ENCODE measurements at regions not wholly inside any gene's neighbourhood (a gene's known extent, or its start where the extent isn't known, plus 50 kb on each side); places are given as distances from the start of the nearest gene placed in this dataset.
A peak's percentile ranks its signal among the peaks of the same experiment; 100 is the strongest.
"Not testable (repeated sequence)": the region's sequence is repeated elsewhere in the genome, so short reads cannot be mapped to it uniquely, and the experiment has no call there.

DNA sequence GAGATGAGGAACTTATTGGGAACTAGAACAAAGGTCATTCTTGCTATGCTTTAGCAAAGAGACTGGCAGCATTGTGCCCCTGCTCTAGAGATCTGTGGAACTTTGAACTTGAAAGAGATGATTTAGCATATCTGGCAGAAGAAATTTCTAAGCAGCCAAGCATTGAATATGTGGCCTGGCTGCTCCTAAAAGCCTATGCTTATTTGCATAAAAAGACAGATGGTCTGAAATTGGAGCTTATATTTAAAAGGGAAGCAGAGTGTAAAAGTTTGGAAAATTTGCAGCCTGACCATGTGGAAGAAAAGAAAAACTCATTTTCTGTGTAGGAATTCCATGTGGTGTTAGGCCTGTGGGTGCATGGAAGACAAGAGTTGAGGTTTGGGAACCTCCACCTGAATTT is 647.5 kb downstream of the MATN1 start:
- H3K36me3 ChIP-seq (ENCODE audit: control insufficient read depth in 1 of 2, insufficient read depth in 2 of 2, low read length in 1 of 2); H3K9me3 ChIP-seq (ENCODE audit: control insufficient read depth, low read length); H3K4me3 ChIP-seq (ENCODE audit: low read length in 2 of 2); H3K4me1 ChIP-seq (ENCODE audit: control insufficient read depth in 1 of 2, insufficient read depth in 2 of 2, low read length in 2 of 2); ATAC-seq (ENCODE audit: low FRiP score); DNase-seq; H3K27ac ChIP-seq (ENCODE audit: low read depth in 1 of 2, low read length in 2 of 2); H3K27me3 ChIP-seq (ENCODE audit: control insufficient read depth in 1 of 2, insufficient read depth in 2 of 2, low read length in 1 of 2); intact Hi-C loops (cut with DNase I): not testable (repeated sequence)

DNA sequence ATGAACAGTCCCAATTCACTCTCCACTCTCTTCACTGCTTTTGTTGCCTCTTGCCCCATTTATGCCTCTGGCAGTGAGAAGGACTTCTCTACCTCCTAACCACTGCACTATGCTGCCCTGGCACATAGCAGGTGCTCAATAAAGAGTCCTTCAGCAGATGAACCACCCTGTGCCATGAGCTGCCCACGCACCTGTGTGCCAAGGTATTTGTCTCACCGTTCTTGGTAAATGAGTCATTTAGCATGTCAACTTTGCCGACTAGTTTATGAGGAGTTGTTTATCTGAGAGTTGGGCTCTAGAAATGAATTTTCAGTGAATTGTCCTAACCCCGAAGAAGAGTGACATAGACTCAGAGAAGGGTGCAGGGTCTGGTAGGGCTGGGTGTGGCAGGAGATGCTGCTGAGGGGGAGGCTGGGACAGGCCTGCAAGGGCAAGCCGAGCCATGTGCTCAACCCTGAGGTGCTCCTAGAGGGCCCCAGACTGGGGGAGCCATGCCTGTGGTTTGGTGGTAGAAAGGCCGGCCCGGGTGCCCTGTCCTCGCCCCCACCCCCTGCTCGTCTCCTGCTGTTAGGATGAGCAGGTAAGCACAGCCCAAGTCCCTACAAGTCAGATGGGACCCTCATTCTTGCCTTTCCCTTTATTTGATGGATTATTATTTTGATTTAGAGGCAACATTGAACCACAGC is 654.5 kb downstream of the MATN1 start:
- Histone ChIP-seq H3K4me1 (ENCODE audit: control insufficient read depth in 1 of 2, insufficient read depth in 2 of 2, low read length in 2 of 2) (no peaks in the 10 kb centered on the region), H3K36me3 (ENCODE audit: control insufficient read depth in 1 of 2, insufficient read depth in 2 of 2, low read length in 1 of 2) (no peaks in the 10 kb centered on the region), H3K4me3 (ENCODE audit: low read length in 2 of 2) (no peak overlapping the region), H3K27ac (ENCODE audit: low read depth in 1 of 2, low read length in 2 of 2) (no peak overlapping the region), H3K27me3 (ENCODE audit: control insufficient read depth in 1 of 2, insufficient read depth in 2 of 2, low read length in 1 of 2) (no peaks in the 10 kb centered on the region), H3K9me3 (ENCODE audit: control insufficient read depth, low read length) (no peaks in the 10 kb centered on the region)
- no peak for ATAC-seq (ENCODE audit: low FRiP score)
- intact Hi-C loops (cut with DNase I): no loop called here
- no peak for DNase-seq
- WGBS, 2 donors: 90 to 91% methylated on average over 8 to 9 of the region's 9 CpGs

DNA sequence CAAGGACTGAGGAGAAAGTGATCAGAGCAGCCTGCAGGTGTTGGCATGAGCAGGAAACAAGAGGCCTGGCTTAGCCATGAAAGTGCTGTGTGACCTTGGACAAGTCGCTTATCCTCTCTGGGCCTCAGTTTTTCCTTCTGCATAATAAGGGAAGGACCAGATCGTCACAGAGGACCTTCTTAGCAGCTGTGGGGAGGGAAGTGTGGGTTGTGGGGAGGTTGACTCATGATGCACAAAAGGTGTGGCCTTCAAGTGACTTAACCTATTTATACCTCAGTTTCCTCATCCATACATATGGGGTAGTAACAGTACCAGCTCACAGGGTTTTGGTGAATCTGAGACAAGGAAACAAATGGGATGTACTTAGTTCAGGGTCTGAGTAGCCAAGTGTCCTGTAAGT is 658.8 kb downstream of the MATN1 start:
- H3K9me3 ChIP-seq (ENCODE audit: control insufficient read depth, low read length): no peaks in the 10 kb centered on the region
- intact Hi-C loops (cut with DNase I): no loop called here
- DNase-seq (no peak), ATAC-seq (ENCODE audit: low FRiP score) (no peak)
- H3K4me3 ChIP-seq (ENCODE audit: low read length in 2 of 2): no peak overlapping the region
- WGBS, 2 donors: 70 to 90% methylated on average over 2 of the region's 2 CpGs
- no peaks in the 10 kb centered on the region for H3K4me1 ChIP-seq (ENCODE audit: control insufficient read depth in 1 of 2, insufficient read depth in 2 of 2, low read length in 2 of 2)
- no peaks in the 10 kb centered on the region for H3K27me3 ChIP-seq (ENCODE audit: control insufficient read depth in 1 of 2, insufficient read depth in 2 of 2, low read length in 1 of 2)
- no peaks in the 10 kb centered on the region for H3K36me3 ChIP-seq (ENCODE audit: control insufficient read depth in 1 of 2, insufficient read depth in 2 of 2, low read length in 1 of 2)
- H3K27ac ChIP-seq (ENCODE audit: low read depth in 1 of 2, low read length in 2 of 2): no peak overlapping the region

DNA sequence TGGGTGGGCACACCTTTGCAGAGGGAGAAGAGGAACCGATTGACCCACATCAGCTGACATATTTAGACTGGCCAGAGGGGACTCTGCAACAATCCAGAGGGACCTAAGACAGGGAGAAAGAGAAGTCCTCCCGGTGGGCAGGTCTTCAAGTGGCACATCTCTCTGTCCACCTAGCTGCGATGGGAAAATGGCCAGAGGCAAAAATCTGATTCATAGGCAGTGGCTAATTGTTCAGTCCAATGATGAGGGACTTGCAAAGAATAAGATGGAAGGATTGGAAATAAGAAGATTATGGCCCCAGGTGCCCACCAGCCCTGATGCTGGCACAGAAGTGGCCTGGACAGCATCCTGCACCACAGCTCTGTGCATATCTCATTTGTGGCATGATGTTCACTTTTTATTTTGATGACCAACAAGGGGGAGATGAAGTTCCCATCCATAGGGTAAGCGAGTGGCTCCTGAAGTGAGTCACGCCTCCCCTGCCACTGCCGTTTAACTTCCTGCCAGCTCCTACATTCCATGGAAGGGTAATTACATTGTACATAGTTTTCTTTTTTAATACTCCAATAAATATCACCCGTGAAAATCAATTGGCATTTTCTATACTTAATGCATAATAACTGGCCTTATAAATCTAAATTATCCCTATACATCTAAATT is 659.6 kb downstream of the MATN1 start:
- H3K27me3 ChIP-seq (ENCODE audit: control insufficient read depth in 1 of 2, insufficient read depth in 2 of 2, low read length in 1 of 2): no peaks in the 10 kb centered on the region
- DNase-seq: no peak
- H3K27ac ChIP-seq (ENCODE audit: low read depth in 1 of 2, low read length in 2 of 2): no peak overlapping the region
- intact Hi-C loops (cut with DNase I): no loop called here
- H3K9me3 ChIP-seq (ENCODE audit: control insufficient read depth, low read length): no peaks in the 10 kb centered on the region
- WGBS, 2 donors: 85 to 86% methylated on average over 7 of the region's 7 CpGs
- no peaks in the 10 kb centered on the region for H3K36me3 ChIP-seq (ENCODE audit: control insufficient read depth in 1 of 2, insufficient read depth in 2 of 2, low read length in 1 of 2)
- H3K4me1 ChIP-seq (ENCODE audit: control insufficient read depth in 1 of 2, insufficient read depth in 2 of 2, low read length in 2 of 2): no peaks in the 10 kb centered on the region
- H3K4me3 ChIP-seq (ENCODE audit: low read length in 2 of 2): no peak overlapping the region
- no peak for ATAC-seq (ENCODE audit: low FRiP score)

DNA sequence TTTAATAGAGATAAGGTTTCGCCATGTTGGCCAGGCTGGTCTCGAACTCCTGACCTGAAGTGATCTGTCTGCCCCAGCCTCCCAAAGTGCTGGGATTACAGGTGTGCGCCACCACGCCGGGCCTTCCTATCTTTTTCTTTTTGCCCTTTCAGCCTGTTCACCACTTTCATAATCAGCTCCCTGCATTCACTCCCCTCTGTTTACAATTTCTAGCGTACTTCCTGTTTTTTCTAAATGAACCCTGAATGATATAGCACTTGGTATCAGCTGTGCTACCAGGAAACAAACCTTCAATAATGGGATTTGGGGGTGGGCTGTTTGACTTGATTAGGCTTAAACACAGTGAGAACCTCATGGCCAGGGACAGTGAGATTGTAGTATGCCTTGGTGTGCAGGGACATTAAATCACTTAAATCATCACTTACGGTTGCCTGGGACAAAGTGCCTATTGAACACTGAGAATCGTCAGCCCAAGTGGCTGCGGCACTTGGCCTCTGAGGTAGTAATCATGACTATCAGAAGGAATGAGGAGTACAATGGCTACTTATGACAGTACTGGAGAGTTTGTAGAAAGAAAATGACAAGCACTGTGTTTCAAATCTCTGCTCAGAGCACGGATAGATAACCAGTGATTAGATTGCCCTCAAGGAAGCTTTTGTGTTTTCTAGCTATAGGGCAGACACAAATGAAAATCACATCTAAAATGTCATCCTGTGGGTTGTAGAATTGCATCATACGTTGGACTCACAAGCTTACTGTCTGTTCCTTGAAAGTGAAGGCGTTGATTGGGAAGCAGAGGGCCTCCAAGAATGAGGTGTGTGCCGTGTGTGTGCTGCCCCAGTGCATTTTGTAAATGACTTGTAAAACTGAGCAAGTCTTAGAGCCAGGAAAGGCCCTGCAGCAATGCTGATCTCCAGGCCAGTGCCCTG is 661.8 kb downstream of the MATN1 start:
- Histone ChIP-seq H3K36me3 (ENCODE audit: control insufficient read depth in 1 of 2, insufficient read depth in 2 of 2, low read length in 1 of 2) (no peaks in the 10 kb centered on the region), H3K4me1 (ENCODE audit: control insufficient read depth in 1 of 2, insufficient read depth in 2 of 2, low read length in 2 of 2) (no peaks in the 10 kb centered on the region), H3K27ac (ENCODE audit: low read depth in 1 of 2, low read length in 2 of 2) (no peak overlapping the region), H3K27me3 (ENCODE audit: control insufficient read depth in 1 of 2, insufficient read depth in 2 of 2, low read length in 1 of 2) (no peaks in the 10 kb centered on the region), H3K9me3 (ENCODE audit: control insufficient read depth, low read length) (no peaks in the 10 kb centered on the region), H3K4me3 (ENCODE audit: low read length in 2 of 2) (no peak overlapping the region)
- 91 to 94% methylated on average over 13 of the region's 13 CpGs for WGBS, 2 donors
- intact Hi-C loops (cut with DNase I): no loop called here
- ATAC-seq (ENCODE audit: low FRiP score): no peak
- DNase-seq: peak in 1 of 2 donors; percentile 11

DNA sequence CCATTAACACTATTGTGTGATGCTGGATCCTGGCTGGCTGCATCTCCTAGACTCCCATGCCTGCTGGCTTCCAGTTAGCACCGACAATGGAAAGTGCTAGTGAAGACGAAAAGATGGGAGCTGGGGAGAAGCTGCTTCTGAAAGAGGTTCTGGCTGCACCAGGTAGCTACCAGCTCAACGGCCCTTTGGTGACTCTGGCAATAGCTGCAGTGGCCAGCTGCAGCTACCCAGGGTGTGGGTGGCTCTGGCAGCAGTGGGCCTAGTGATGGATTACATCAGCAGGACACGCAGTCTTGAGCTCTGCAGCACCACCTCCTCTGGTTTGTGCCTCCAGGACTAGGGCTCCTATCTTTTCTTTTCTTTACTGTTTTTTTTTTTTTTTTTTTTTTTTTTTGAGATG is 662.6 kb downstream of the MATN1 start:
- DNase-seq: no peak
- WGBS, 2 donors: 50 to 51% methylated on average over 4 of the region's 4 CpGs

DNA sequence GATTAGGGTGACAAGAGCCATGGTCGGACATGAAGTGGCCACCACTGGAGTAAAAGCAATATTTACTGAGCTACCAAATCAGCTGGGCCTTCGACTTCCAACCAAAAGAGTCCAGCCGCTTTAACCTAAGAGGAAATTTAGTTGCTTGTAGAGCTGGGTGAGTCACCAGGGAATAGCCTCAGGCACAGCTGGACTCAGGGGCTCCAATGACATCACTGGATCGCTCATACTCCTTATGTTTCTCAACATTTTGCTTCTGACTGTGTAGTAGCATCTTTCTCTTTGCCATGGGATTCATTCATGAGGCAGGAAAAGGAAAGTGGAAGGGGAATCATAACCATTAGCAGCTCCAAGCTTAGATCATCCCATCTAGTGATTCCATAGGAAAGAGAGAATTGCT is 664.4 kb downstream of the MATN1 start:
- intact Hi-C loops (cut with DNase I): no loop called here
- Histone ChIP-seq H3K4me1 (ENCODE audit: control insufficient read depth in 1 of 2, insufficient read depth in 2 of 2, low read length in 2 of 2) (no peaks in the 10 kb centered on the region), H3K27me3 (ENCODE audit: control insufficient read depth in 1 of 2, insufficient read depth in 2 of 2, low read length in 1 of 2) (no peaks in the 10 kb centered on the region), H3K36me3 (ENCODE audit: control insufficient read depth in 1 of 2, insufficient read depth in 2 of 2, low read length in 1 of 2) (no peaks in the 10 kb centered on the region), H3K27ac (ENCODE audit: low read depth in 1 of 2, low read length in 2 of 2) (no peak overlapping the region), H3K9me3 (ENCODE audit: control insufficient read depth, low read length) (no peaks in the 10 kb centered on the region), H3K4me3 (ENCODE audit: low read length in 2 of 2) (no peak overlapping the region)
- DNase-seq: no peak
- ATAC-seq (ENCODE audit: low FRiP score): no peak
- 46 to 69% methylated on average over 4 of the region's 4 CpGs for WGBS, 2 donors

More for the DNA sequence above, 662.6 kb downstream of the MATN1 start:
- Histone ChIP-seq H3K4me3 (ENCODE audit: low read length in 2 of 2) (no peak overlapping the region), H3K9me3 (ENCODE audit: control insufficient read depth, low read length) (no peaks in the 10 kb centered on the region), H3K36me3 (ENCODE audit: control insufficient read depth in 1 of 2, insufficient read depth in 2 of 2, low read length in 1 of 2) (no peaks in the 10 kb centered on the region), H3K27me3 (ENCODE audit: control insufficient read depth in 1 of 2, insufficient read depth in 2 of 2, low read length in 1 of 2) (no peaks in the 10 kb centered on the region), H3K27ac (ENCODE audit: low read depth in 1 of 2, low read length in 2 of 2) (no peak overlapping the region), H3K4me1 (ENCODE audit: control insufficient read depth in 1 of 2, insufficient read depth in 2 of 2, low read length in 2 of 2) (no peaks in the 10 kb centered on the region)
- intact Hi-C loops (cut with DNase I): no loop called here
- no peak for ATAC-seq (ENCODE audit: low FRiP score)

DNA sequence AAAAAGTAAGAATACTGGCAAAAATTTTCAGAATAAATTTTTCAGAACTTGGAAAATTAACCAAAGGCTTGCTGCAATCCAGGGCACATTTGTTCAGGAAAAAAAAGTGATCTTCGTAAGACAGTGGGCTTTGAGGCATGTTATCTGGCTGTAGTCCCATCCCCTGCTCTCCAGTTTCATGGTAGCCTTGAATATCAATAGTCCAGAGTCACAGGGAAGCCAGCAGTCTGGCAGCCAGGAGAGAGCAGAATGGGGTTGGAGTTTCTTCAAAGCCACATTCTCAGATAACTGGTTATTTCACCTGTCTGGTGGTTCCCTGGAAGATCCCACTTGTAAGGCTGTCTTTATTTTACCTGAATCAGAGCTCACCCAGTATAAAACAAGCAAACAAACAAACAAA is 669.3 kb downstream of the MATN1 start:
- ATAC-seq (ENCODE audit: low FRiP score): no peak
- no peaks in the 10 kb centered on the region for H3K36me3 ChIP-seq (ENCODE audit: control insufficient read depth in 1 of 2, insufficient read depth in 2 of 2, low read length in 1 of 2)

More for the DNA sequence above, 669.3 kb downstream of the MATN1 start:
- intact Hi-C loops (cut with DNase I): no loop called here
- Histone ChIP-seq H3K27me3 (ENCODE audit: control insufficient read depth in 1 of 2, insufficient read depth in 2 of 2, low read length in 1 of 2) (no peaks in the 10 kb centered on the region), H3K4me3 (ENCODE audit: low read length in 2 of 2) (no peak overlapping the region), H3K27ac (ENCODE audit: low read depth in 1 of 2, low read length in 2 of 2) (no peak overlapping the region), H3K4me1 (ENCODE audit: control insufficient read depth in 1 of 2, insufficient read depth in 2 of 2, low read length in 2 of 2) (no peaks in the 10 kb centered on the region), H3K9me3 (ENCODE audit: control insufficient read depth, low read length) (no peaks in the 10 kb centered on the region)
- DNase-seq: no peak
- WGBS, 2 donors: 81 to 84% methylated on average over 1 of the region's 1 CpG

All from aorta (tissue), 5 donors.